Islet precursor cell (in vitro differentiated cells): ENCODE measurements at regions not wholly inside any gene's neighbourhood (a gene's known extent, or its start where the extent isn't known, plus 50 kb on each side); places are given as distances from the start of the nearest gene placed in this dataset.

Experiments used
- DNase-seq: peaks from one replicate; pipeline ENCODE4 v3.0.0-alpha.2; 2018

DNA sequence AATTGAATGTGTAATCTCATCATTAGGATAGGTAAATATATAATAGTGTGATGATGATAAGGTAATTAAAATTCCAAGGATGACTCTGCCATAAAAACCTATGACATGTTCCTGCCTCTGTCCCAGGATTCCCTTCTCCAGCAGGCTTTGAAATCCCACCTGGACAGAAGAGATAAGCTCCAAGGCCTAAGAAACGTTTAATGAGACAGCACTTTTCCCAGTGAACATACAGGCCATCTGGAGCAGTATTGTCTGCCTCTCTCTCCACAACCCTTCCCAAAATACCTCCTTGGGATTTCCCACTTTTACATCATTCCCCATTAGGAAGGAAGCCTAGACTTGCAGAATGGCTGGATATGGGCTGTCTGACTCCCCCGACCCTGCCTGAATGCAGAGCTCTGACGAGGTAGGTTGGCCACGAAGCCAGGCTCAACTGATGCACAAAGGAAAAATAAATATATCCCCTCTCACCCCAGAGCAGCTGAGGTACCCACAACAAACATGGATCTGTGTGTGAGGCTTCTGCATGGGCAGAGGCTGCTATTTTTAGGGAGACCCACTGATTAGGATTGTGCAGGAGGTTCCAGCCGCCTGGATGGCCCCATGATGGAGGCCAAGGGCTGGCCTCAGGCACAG lies 71.0 kb downstream of the TMPRSS5 start:
- DNase-seq, result no peak

DNA sequence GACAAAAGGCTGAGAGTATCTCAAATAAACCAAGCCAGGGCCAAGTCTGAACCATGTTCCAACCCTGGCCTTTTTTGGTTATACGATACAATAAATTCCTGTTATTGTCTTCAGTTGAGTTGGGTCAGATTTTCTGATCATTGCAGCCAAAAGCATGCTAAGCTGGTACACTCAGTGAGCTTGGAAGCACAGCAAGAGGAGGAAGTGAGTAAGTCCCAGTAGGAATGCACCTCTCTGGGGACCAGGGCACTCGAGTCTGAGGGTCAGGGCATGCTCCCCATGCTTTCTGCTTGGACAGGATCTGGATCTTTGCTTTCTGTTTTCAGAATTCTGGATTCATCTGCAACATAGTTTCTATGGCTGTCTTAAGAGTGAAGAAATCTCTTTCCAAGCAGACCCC lies 73.1 kb downstream of the TMPRSS5 start:
- no peak for DNase-seq

DNA sequence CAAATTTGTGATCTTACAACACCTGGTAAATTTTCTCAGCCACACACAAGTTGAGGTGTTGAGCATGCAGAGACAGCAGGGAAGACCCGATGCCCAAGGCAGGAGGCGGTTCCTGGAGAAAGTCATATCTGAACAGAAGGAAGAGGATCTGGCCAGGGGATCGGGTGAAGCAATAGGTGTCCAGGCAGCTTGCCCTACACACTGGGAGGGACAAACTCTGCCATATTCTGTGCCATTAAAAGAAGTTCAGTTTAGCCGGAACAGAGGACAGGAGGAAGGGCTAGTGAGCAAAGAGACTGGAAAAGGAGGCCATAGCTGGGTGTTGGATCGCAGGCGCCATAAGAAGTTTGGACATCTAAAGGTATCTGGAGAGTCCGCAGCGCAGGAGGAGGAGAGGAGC lies 76.5 kb downstream of the TMPRSS5 start:
- DNase-seq, result peak; percentile 27

DNA sequence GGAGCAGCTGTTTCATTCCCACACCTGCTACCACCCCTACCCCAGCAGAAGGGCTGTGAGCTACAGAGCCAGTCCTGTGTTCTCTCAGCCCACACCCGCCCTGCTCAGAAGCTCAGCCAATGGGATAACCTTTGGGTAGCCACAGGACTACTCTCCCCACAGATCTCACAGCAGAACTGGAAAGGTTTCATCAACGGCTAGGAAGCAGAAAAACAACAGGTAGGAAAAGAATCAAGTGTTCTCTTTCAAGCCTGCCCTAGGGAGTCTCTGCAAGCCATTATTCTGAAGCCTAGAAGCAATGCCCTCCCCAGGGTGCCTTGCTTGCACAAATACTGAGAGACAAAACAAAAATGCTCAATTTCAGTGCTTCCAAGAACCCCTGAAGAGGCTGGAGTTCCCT lies 77.2 kb downstream of the TMPRSS5 start:
- peak; percentile 47 for DNase-seq

DNA sequence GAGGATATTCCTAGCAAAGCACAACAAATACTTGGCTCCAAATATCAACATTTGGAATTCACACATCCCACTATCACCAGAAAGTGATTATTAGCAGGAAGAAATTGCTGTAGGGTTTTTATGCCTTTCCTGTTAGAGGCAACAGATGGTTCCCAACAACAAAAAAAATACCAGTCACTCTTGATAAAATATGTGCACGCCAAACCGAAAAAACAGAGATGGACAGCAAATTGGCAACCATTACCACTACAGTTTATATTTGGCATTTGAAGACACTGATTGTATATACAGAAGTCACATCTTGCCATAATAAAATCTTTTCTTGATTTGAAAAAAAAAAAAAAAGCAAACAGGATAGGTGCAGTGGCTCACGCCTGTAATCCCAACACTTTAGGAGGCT lies 78.2 kb downstream of the TMPRSS5 start:
- no peak for DNase-seq

DNA sequence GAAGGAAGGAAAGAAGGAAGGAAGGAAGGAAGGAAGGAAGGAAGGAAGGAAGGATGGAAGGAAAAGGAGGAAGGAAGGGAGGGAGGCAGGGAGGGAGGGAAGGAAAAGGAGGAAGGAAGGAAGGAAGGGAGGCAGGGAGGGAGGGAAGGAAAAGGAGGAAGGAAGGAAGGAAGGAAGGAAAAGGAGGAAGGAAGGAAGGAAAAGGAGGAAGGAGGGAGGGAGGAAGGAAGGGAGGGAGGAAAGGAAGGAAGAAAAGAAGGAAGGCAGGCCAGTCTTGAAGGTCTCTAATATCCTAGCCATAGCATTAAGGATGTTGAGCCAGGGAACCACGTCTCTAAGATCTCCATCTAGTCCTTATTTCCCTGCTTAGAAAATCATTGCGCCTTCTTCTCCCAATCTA lies 78.8 kb downstream of the TMPRSS5 start:
- no peak for DNase-seq

DNA sequence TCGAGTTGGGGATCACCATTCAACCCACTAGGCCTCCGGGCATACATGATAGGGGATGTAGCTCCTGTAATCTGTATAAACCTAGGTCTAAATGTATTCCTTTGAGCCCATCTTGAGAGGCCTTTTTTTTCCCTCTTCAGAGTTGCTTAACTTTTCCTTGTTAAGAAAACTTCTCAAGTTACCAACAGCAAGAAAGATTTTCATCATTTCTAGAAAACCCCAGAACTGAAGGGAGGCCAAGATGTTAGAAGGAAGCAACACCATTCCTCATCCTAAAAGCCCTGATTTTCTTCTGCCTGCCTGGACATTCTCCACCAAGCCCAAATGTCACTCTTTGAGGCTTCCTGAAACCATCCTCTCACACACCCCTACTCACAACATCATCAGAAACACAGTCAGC lies 79.4 kb downstream of the TMPRSS5 start:
- DNase-seq, result no peak

DNA sequence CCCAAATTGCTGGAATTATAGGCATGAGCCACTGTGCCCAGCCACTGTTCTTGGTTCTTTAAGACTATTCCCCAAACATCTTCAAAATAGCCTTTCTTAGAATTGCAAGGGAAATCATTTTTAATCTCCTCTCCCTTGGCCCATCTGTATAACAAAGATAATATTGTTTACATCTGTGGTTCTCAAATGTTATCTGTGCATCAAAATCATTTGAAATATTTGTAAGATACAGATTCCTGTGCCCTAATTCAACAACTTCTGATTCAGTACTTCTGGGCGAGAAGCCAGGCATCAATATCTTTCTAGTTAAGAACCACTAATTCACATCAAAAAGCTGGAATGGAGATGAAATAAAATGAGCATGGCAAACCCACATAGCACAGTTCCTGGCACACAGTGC lies 83.0 kb downstream of the TMPRSS5 start:
- no peak for DNase-seq

DNA sequence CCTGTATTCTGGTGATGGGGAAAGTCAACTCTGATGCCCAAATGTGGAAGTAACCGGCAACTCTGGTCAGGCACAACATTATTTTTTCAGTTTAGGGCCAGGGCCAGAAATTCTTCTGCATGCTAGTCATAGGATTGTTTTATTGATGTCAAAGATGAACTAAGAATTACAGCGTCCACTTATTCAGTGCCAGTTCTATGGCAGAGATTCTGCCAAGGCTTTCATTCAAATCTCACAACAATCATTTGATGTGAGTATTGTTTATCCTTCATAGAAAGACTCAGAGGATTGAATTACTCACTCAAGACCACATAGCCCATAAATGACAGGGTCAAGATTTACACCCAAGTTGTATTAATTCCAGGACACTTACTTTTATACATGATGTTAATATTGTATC lies 87.7 kb downstream of the TMPRSS5 start:
- DNase-seq, result no peak

DNA sequence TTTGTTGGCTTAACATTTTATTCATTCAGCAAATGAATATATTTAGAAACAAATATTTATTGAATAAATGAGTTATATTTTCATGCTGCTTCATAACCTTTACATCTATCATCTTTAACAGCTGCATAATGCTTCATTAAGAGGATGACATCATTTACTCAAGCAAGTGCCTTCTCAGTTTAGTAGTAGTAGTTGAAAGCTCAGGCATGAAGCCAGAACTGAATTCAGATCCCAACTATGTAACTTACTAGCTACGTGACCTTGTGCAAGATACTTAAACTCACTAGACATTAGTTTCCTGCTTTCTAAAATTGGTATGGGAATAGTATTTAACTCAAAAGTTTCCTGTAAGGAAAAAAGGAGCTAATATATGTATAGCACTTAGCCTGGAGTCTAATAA lies 90.3 kb downstream of the TMPRSS5 start:
- no peak for DNase-seq

DNA sequence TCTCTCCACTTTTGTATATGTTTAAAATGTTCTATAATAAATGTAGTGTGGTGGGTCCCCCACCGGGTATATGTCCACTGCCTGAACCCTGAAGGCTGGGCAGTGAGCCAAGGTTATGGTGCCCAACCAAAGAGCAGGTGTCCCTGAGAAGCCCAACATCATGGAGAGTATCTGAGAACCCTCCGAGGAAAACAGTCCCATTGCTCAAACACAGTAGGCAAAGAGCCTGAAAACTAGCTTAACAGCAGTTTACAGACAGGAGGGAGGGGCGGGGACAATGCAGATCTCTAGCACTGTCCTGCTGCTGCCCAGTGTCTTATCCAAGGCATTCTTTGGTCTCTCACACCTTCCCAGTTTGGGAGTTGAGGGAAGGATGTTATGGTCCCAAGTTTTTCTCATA lies 91.0 kb downstream of the TMPRSS5 start:
- DNase-seq, result no peak

DNA sequence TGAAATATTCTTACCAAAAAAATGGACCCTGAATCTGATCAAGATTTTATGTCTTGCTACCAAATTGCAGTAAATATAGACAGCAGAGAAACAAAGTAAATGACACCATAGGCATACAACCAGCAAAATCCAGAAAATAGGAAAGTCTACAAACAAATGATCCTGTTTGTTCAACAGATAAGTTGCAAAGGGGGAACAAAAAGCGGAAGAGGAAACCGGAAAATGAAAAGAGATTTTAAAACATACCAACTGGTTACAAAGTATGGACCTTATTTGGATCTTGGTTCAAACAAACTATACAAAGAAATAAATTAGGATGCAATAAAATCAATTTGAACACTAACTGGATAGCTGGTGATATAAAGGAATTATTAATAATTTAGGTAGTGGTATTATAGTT lies 92.0 kb downstream of the TMPRSS5 start:
- no peak for DNase-seq

DNA sequence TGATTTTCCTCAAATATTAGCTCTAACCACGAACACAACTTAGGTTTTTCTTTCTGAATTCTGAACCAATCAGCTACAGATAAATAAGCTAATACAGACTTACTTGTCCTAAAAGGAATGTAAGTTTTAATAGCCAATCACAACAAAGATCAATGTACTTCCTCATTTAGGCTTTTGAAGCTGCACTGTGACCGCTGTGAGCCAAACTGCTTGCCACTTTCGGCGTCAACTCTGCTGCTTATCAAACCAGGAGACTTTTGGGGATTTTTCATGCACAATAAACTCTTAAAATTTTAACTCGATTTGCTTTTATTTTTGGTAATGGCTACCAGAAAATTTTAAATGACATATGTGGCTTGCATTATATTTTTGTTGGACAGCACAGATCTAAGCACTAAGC lies 92.5 kb downstream of the TMPRSS5 start:
- DNase-seq, result no peak

DNA sequence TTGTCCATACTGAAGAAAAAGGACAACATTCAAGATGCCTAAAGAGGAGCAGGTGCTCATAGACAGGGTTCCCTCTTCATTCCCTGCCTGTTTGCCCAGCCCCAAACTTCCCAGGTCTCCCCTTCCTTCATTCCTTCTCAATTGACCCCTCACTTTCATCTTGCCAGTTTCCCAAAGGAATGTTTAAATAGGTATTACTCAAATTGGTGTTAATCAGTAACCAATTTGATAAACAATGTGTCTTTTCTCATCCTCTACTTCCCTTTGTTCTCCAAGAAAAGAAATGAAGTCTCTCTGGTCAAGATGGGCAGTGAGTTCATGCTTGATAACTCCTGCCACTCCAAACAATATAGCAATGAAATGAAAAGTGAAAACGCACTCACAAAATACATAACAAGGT lies 101.9 kb downstream of the TMPRSS5 start:
- no peak for DNase-seq

DNA sequence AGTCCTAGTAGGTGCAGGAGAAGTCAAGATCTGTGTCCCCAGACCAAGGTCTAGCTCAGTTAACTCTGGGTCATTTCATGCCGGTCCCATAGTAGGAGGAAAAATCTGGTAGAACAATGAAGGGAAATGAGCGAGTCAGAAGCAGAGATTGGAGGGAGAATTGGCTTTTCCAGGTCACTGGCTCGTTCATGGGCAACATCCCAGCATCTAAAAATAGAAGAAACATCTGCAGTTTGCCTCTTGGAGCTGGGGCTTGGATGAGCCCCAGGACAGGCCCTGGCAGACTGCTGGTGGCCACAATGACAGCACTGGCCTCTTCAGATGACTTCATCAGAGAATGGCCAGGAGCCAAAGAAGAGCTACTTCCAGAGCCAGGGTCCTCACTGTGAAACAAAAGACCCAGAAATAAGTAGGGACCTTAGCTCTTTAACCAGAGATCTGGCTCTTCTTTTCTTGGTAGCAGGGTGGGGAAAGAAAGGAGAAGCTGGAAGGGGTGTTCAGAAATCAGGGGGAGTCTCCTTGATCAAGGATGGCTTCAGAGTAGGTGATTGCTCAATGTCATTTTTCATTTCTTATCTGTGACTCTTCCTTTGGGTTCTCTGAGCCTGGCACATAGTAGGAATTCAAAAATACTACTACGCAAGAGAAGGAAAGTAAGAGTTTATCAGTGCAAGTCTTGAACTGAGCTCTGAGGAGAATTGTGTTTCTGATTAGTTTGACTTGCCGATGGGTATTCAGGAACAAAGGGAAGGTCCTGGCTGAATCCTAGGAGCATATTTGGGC lies 102.6 kb downstream of the TMPRSS5 start:
- DNase-seq, result no peak

DNA sequence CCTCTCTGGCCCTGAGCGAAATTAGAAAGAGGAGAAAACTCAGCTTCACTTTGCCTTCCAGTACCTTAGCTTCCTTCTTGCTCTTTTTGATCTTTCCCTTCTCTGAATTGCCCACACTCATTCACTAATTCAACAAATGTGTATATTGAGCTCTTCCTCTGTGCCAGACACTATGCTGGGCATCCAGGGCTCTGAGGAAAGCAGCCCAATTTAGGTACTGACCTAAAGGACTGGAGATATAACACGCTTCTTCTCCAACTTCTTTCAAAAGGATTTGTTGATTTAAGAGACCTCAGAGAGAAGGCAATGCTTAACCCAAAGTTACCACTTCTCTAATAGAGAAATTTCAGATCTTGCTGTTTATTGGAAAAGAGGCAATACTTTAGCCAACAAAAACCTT lies 103.6 kb downstream of the TMPRSS5 start:
- no peak for DNase-seq

DNA sequence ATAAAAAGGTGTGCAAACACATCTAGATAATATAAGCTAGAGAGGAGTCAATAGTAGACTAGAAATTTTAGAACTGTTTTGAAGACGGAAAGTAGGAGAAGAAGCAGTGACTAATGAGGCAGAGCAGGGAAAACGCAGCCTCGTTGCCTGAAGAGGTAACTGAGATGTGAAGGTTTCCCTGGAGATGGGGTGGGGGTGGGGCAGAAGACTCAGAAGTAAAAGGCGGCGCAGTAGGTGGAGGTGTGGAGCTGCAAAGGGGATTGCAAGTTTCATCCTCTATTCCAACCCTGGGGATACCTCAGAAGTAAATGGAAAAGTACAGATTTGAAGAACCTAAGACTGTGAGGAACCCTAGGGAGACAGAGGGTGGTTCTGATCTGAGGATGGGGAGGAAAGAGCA lies 109.5 kb downstream of the TMPRSS5 start:
- DNase-seq, result peak; percentile 37

DNA sequence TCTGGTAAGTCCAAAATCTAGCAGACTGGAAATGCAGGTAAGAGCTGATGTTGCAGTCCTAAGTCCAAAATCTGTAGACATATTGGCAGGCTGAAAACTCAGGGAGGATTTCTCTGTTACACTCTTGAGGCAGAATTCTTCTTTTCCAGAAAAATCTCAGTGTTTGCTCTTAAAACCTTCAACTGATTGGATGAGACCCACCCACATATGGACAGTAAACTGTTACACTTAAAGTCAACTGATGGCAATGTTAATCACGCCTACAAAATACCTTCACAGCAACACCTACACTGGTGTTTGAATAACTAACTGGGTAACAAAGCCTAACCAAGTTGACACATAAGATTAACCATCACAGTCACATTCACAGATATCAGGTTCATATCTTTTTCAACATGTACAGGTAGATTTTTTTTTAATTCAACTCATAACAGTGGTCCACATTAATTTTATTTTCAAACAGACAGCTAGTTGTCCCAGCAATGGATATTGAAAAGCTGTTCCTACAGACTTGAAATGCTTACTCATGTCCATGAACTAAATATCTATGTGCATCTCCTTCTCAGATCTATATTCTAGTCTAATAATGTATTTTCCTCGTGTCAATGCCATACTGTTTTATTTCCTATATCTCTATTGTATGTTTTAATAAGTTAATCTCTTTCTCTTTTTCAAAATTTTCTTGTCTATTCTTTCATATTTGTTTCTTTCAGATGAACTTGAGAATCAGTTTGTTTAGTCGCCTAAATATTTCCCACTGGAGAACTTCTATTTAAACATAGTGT lies 110.1 kb downstream of the TMPRSS5 start:
- DNase-seq, result no peak

DNA sequence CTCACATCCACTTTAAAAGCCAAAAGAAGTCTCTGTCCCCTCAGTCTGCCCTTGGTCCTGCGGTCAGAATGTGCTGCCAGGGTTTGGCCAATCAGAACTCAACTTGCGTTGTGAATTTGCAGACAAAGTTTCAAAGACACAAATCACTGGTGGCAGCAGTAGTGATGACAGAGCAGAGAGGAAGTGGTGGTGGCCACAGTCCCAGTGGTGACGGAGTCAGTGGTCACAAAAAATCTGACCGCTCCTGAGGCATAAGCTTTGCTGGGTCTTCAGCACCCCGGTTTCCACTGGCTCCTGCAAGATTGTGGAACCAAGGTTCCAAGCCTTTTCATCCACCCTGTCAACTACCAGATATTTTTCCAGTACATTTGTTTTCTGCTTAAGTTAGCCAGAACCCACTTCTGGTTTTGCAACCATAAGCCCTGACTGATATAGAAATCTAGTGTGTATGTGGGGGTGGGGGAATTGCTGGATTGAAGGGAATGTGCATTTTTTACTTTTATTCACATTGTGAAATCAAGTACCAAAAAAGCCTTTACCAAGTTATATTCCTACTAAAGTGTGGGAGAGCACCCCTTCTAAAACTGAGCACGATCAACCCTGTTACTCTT lies 112.3 kb downstream of the TMPRSS5 start:
- peak; percentile 42 for DNase-seq

DNA sequence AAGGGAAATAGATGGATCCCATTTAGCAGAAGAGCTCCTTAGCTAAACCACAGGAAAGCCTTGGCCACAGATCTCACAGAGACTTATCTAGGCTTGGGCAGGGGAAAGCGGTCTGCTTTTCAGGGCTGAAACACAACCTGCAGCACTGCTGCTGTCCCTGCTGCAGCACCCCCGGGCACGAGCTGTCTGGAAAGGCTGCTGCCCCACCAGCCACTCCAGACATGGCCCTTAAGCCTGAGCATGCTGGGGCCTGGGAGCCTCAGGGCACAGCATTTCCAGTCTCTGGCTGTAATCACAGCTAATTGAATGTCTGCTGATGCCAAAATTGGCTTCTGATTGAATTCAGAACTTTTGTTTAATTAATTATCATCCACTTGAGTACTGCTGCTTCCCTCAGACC lies 115.0 kb downstream of the TMPRSS5 start:
- DNase-seq, result peak; percentile 95

DNA sequence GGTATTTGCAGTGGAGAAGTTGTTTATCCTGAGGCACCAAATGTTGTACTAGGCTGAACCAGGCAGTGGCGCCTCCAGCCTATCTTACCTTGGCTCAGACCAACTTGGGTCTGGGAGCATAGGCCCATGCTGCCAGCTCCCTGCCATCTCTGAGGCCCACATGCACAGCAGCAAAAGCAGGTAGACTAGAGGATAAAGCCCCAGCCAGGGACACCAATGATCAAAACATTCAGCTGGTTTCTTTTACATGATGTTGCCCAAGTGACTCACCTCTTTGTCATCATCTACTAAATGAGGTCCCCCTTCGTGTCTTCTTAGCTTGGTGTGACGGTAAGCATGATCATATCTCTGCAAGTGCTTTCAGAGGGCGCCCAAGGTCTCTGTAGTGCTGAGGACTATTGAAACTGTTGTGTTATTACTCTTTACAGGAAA lies 112.1 kb upstream of the DRD2 start:
- DNase-seq, result no peak

DNA sequence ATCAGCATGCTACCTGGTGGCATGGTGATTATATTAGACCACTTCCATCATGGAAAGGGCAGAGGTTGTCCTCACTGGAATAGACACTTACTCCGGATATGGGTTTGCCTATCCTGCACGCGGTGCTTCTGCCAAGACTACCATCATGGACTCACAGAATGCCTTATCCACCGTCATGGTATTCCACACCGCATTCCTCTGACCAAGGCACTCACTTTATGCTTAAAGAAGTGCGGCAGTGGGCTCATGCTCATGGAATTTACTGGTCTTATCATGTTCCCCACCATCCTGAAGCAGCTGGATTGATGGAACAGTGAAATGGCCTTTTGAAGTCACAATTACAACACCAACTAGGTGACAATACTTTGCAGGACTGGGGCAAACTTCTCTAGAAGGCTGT lies 109.2 kb upstream of the DRD2 start:
- DNase-seq, result no peak

DNA sequence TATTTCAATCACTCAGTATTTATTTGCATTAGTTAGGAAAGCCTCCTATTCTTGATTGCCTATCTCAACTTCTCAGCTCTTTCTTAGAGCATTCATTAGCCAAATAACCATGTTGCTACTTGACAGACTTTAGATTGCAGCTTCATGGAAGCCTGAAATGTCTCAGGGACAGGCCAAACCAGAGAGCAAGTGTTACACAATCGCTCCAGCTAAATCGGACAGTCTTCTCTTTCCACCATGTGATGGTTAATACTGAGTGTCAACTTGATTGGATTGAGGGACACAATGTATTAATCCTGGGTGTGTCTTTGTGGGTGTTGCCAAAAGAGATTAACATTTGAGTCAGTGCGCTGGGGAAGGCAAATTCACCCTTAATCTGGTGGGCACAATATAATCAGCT lies 106.5 kb upstream of the DRD2 start:
- no peak for DNase-seq
